ENCODE measurements at regions not wholly inside any gene's neighbourhood (a gene's known extent, or its start where the extent isn't known, plus 50 kb on each side); places are given as distances from the start of the nearest gene placed in this dataset.
"Not testable (repeated sequence)": the region's sequence is repeated elsewhere in the genome, so short reads cannot be mapped to it uniquely, and the experiment has no call there.

DNA sequence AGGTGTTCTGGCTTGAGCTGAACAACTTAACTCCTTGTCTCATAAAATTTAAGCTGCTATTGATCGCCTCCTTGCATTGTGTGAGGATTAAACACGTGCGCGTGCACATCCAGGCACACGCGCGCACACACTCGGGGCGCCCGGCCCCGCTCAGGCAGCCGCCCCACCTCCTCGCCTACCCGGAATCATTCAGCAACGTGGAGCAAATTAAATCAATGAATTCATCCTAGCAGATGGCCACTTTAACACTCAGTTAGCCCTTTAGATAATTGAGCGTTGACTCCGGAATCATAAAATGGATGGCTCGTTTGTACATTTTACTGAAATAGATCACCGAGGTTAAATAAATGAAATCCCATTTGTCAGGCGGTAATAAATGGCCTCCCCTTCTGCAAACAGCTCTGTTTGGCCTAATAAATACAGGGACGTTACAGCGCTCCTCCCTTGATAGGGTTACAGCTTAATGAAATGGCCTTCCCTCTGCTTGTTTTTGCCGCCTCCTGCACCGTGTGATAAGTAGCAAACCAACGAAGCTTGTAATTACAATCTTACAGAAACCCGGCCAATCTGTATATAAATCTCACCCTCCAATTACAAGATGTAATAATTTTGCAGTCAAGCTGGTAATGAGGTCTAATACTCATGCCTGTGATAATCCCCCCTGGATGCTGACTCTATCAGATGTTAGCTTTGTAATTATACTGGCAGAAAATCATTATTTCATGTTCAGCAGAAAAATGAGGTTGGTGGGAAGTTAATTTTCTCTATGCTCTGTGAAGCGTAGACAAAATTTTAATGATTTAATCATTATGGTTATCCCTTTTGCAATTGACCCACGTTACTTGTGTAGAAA is 229.7 kb upstream of the IRX4 start:
- FAIRE-seq = no peak
- no peak for DNase-seq (ENCODE audit: low spot score)

- FAIRE-seq = no peak
- no peak for DNase-seq (ENCODE audit: low spot score)
Observed at GRCh38 chr5:2111569-2112105, 228.9 kb upstream of the IRX4 start.

GRCh38 chr5:2110934-2111462 is 228.3 kb upstream of the IRX4 start:
- DNase-seq (ENCODE audit: low spot score) (no peak), FAIRE-seq (no peak)

GRCh38 chr5:2110137-2110933 is 227.6 kb upstream of the IRX4 start:
- DNase-seq (ENCODE audit: low spot score) (no peak), FAIRE-seq (no peak)

DNA sequence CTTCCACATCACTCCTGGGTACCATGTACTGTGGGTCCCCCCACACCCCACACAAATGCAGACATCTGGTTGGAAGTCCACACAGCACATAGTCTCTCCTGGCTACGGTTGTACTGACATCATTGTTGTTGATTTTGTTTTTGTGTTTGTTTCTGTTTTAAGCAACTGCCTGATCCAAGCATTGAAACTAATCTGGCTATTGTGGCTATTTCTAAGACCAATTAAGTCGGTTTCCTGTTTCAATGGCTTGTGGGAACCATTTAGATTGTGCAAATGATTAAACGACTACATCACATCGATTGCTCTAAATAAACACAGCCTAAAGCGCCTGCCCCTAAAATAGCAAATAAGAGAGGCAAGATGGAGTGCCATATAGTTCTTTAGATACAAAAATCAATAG is 226.8 kb upstream of the IRX4 start:
- DNase-seq (ENCODE audit: low spot score) = no peak
- FAIRE-seq = no peak

DNA sequence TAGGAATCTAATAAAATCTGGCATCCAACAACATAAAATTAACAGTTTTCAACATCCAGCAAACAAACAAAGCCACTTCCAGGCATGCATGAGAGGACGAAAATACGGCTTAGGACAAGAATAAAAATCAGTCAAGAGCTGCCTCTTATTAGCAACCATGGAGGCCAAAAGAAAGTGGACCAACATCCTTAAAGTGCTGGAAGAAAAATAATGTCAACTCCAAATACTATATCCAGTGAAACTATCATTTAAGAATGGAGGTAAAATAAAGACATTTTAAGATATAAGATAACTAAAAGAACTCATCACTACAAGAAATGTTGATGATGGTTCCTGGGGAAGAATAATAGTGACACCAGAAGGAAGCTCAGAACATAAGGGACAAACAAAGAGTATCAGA is 224.0 kb upstream of the IRX4 start:
- no peak for DNase-seq (ENCODE audit: low spot score)
- FAIRE-seq = no peak

DNA sequence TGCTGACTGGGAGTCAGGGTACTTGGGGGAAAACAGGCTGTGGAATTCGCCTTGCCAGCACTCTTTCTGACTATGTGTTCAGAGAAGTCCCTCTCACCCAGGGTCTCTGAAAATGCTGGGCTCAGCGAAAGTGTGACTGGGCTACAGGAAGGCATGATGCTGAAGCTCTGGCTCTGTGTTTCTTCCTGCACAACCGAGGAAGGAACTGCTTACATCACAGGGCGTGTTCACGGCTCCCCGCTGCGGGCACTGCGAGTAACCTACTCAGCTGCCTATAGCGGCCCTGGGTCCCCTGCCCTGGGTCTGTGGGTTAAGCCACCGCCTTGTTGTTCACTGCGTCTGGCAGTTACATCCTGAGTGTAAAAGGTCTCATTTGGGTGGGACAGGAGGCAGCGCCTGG is 222.4 kb upstream of the IRX4 start:
- no peak for DNase-seq (ENCODE audit: low spot score)
- no peak for FAIRE-seq

DNA sequence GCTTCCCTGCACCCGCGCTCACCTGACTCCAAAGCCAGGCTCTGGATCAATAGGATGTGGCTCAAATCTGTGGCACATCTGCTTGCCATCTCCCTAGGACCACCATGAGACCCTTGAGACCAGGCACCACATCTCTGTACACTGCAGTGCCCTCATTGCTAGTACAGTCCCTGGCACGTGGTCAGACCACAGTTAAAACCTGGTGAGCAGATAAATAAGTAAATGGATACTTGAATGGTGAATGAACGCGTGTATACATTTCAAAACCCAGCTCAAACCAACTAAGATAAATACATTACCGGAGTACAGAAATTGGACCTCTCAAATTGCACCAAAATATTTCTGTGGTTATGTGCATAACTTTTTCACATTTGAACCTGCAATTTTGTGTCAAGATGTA is 221.2 kb upstream of the IRX4 start:
- FAIRE-seq (no peak), DNase-seq (ENCODE audit: low spot score) (no peak)

DNA sequence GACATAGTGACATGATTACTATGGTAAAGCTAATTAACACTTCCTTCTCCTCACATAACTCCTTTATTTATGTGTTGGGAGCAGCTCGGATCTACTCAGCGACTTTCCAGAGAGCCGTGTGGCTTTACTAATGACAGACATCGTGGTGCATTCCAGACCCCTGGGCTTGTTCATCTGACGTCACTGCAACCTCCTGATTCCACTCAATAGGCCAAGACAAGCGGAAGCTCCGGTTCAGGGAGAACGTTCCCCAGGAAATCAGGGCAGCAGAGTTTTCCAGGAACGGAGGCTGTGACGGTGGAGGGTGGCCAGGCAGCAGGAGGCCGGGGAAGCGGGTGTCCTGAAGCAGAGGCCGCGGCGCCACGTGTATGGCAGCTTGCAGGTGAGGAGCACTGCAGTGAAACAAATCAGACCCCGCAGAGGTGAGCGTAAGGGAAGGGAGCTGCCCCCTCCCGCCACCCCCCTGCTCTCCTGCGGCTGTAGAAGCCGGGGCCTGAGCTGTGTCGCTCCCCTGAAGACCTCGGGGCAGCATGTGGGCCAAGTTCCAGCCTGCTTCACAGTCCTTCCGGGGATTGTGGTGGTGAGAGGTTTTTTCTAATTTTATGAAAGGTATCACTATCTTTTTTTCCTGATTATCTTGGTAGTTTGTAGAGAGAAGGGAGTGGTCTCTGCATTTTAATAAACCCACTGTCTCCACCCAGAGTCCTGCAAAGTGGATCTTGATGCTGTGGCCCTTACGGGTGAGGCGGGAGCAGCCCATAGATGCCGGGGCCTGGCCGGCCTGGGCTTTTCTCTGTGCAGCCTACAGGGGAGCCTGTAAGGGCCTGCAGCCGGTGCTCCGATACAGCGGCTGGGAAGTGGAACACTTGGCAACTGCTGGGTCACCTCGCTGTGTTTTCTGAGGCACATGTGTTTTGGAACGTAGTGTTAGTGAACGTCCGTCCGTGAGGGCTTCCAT is 220.4 kb upstream of the IRX4 start:
- DNase-seq (ENCODE audit: low spot score) (no peak), FAIRE-seq (no peak)

- no peak for FAIRE-seq
- DNase-seq (ENCODE audit: low spot score) = no peak
Observed at GRCh38 chr5:2101685-2102084, 219.0 kb upstream of the IRX4 start.

- FAIRE-seq = no peak
- DNase-seq (ENCODE audit: low spot score) = no peak
Observed at GRCh38 chr5:2096887-2097505, 214.3 kb upstream of the IRX4 start.

- no peak for FAIRE-seq
Observed at GRCh38 chr5:2095011-2095410, 212.3 kb upstream of the IRX4 start.

GRCh38 chr5:2094616-2094995 is 211.9 kb upstream of the IRX4 start:
- no peak for FAIRE-seq
- no peak for DNase-seq (ENCODE audit: low spot score)

More at GRCh38 chr5:2095011-2095410, 212.3 kb upstream of the IRX4 start:
- no peak for DNase-seq (ENCODE audit: low spot score)

DNA sequence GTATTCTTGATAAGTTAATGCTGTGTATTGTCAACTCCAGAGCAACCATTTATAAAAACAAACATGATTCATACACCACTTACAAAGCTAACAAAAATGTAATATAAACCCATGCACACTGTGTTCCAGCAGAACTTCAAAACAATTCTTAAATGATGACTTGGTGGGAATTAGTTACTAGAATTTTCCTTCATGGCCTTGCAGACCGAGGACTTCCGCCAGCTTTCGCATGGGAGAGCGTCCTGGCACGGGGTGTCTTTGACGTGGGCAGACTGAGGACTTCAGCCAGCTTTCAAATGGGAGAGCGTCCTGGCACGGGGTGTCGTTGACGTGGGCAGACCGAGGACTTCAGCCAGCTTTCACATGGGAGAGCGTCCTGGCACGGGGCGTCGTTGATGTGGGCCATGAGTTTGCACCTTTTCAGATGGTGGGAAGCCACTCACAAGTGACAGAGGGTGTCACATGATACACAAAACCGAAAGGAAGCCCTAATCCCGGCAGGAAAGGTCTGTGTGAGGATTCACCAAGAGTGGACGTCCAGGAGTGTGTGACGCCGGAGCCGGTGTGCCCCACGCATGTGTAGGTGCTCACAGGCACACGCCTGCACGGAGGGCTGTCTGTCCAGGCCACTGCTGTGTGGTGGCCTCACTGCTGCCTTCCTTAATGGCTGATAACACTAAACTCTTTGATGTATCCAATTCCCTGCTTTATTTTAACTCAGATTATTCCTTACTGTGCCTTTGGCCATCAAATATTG is 211.3 kb upstream of the IRX4 start:
- DNase-seq (ENCODE audit: low spot score) = no peak
- FAIRE-seq = no peak

DNA sequence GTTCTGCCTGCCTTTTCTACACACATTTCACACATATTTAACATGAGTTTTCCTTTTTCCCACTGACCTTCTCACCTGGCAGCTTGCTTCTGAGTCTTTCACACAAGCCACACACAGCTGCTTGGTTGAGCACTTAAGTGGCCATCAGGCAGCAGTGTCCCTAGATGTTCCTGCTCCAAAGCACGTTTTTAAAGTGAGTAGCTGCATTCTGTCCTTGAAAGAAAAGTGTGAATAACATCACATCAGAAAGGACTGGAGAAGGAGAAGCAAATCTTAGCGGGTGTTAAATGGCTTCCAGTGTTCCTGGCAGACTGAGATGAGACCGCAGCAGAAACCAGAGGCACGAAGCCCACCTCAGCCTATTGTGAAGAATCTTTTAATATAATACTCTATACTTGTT is 209.2 kb upstream of the IRX4 start:
- DNase-seq (ENCODE audit: low spot score) (no peak), FAIRE-seq (no peak)

DNA sequence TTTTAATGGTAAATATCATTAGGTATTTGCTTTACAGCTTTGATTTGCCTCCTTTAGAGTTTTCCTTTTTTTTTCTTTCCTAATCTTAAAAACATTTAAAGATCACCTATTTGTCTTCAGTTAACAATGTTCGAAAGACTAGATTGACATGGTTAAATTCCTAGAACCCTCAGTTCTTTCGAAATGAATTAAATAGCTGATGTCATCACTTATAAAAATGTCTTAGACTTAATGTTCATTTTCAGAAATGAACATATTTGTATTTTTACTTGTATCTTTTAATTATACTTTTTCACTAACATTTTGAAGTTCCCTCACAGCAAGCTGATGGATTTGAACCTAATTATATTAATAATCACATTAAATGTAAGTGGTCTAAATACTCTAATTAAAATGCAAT is 205.3 kb upstream of the IRX4 start:
- DNase-seq (ENCODE audit: low spot score) (no peak), FAIRE-seq (peak; percentile 23)

- DNase-seq (ENCODE audit: low spot score) (no peak), FAIRE-seq (no peak)
Observed at GRCh38 chr5:2075365-2075764, 192.6 kb upstream of the IRX4 start.

GRCh38 chr5:2071562-2071961 is 188.8 kb upstream of the IRX4 start:
- DNase-seq (ENCODE audit: low spot score) (no peak), FAIRE-seq (no peak)

GRCh38 chr5:2070787-2071186 is 188.1 kb upstream of the IRX4 start:
- FAIRE-seq; DNase-seq (ENCODE audit: low spot score): not testable (repeated sequence)

GRCh38 chr5:2068531-2068930 is 185.8 kb upstream of the IRX4 start:
- FAIRE-seq = no peak
- DNase-seq (ENCODE audit: low spot score) = no peak

Data from RCC 7860 (cell line).